ENCODE measurements at regions not wholly inside any gene's neighbourhood (a gene's known extent, or its start where the extent isn't known, plus 50 kb on each side); places are given as distances from the start of the nearest gene placed in this dataset.
"Not testable (repeated sequence)": the region's sequence is repeated elsewhere in the genome, so short reads cannot be mapped to it uniquely, and the experiment has no call there.

GRCh38 chr18:78813156-78813555, 166.5 kb upstream of the SALL3 start:
- DNase-seq = no peak

- DNase-seq = no peak
These were observed 165.5 kb upstream of the SALL3 start for GRCh38 chr18:78813936-78814710.

- no peak for DNase-seq
These were observed 164.9 kb upstream of the SALL3 start for GRCh38 chr18:78814766-78815165.

GRCh38 chr18:78816114-78816513, 163.5 kb upstream of the SALL3 start:
- DNase-seq = no peak

GRCh38 chr18:78816916-78817315, 162.7 kb upstream of the SALL3 start:
- no peak for DNase-seq

GRCh38 chr18:78818495-78818894, 161.1 kb upstream of the SALL3 start:
- no peak for DNase-seq

GRCh38 chr18:78818961-78819360, 160.7 kb upstream of the SALL3 start:
- DNase-seq = no peak

GRCh38 chr18:78820161-78820834, 159.3 kb upstream of the SALL3 start:
- DNase-seq = no peak

GRCh38 chr18:78821396-78821795, 158.2 kb upstream of the SALL3 start:
- no peak for DNase-seq

- no peak for DNase-seq
These were observed 157.3 kb upstream of the SALL3 start for GRCh38 chr18:78822171-78822948.

- DNase-seq = no peak
These were observed 156.7 kb upstream of the SALL3 start for GRCh38 chr18:78822949-78823285.

GRCh38 chr18:78825168-78825567, 154.4 kb upstream of the SALL3 start:
- no peak for DNase-seq

- no peak for DNase-seq
These were observed 153.0 kb upstream of the SALL3 start for GRCh38 chr18:78826631-78827030.

GRCh38 chr18:78827141-78827540, 152.5 kb upstream of the SALL3 start:
- DNase-seq = no peak

GRCh38 chr18:78828131-78828530, 151.5 kb upstream of the SALL3 start:
- DNase-seq = no peak

GRCh38 chr18:78829026-78829425, 150.6 kb upstream of the SALL3 start:
- DNase-seq = not testable (repeated sequence)

GRCh38 chr18:78830161-78830560, 149.5 kb upstream of the SALL3 start:
- no peak for DNase-seq

- DNase-seq = no peak
These were observed 148.8 kb upstream of the SALL3 start for GRCh38 chr18:78830826-78831225.

- DNase-seq = no peak
These were observed 148.0 kb upstream of the SALL3 start for GRCh38 chr18:78831603-78832002.

- no peak for DNase-seq
These were observed 145.8 kb upstream of the SALL3 start for GRCh38 chr18:78833833-78834232.

- DNase-seq = no peak
These were observed 142.8 kb upstream of the SALL3 start for GRCh38 chr18:78836838-78837237.

GRCh38 chr18:78837754-78838153, 141.9 kb upstream of the SALL3 start:
- no peak for DNase-seq

- no peak for DNase-seq
These were observed 141.4 kb upstream of the SALL3 start for GRCh38 chr18:78838183-78838582.

GRCh38 chr18:78849046-78849445, 130.6 kb upstream of the SALL3 start:
- no peak for DNase-seq
